ENCODE measurements at regions not wholly inside any gene's neighbourhood (a gene's known extent, or its start where the extent isn't known, plus 50 kb on each side); places are given as distances from the start of the nearest gene placed in this dataset.

- FAIRE-seq (no peak), ATAC-seq (no peak), DNase-seq (ENCODE audit: low read depth in 1 of 2, low spot score in 1 of 2) (no peak)
- Histone ChIP-seq H3K4me2 (no peak overlapping the region), H3K9me3 (no peaks in the 10 kb centered on the region), H3K27ac (no peak overlapping the region), H3K4me3 (no peak overlapping the region), H3K4me1 (no peaks in the 10 kb centered on the region)
- 55% methylated on average over 2 of the region's 2 CpGs for WGBS (ENCODE audit: missing lambda C conversion rate)
- ChIA-PET CTCF (interaction anchor here (2.2 kb wide), 1 partner anchor 584 kb away, joined by 4 read pairs; no protein-coding TSS in a partner anchor), POLR2A (no interaction called here)
- no peak for TF ChIP-seq ATOH8 (CRISPR knock-in tag; IDR thresholded peaks at IDR 0.05; ENCODE audit: low read depth)
- TF ChIP-seq BHLHE40 (IDR thresholded peaks at IDR 0.05; ENCODE audit: low read depth, low read length), result no peak
- TF ChIP-seq NR3C1 (IDR thresholded peaks at IDR 0.05), result no peak
- no peak for TF ChIP-seq HOXB13 (CRISPR knock-in tag; IDR thresholded peaks at IDR 0.05; ENCODE audit: low read depth)
- no peak for TF ChIP-seq MAFK (IDR thresholded peaks at IDR 0.05; ENCODE audit: partially characterized antibody)
- no peak for TF ChIP-seq REST (IDR thresholded peaks at IDR 0.05)
- TF ChIP-seq HDAC2 (IDR thresholded peaks at IDR 0.05), result no peak
- no peak for TF ChIP-seq KDM5A (IDR thresholded peaks at IDR 0.05)
- no peak for TF ChIP-seq ZC3H11A (IDR thresholded peaks at IDR 0.05)
- no peak for TF ChIP-seq PBX3 (IDR thresholded peaks at IDR 0.05)
- no peak for TF ChIP-seq ESRRA (IDR thresholded peaks at IDR 0.05; ENCODE audit: borderline replicate concordance, low read length)
- no peak for TF ChIP-seq USF2 (IDR thresholded peaks at IDR 0.05)
- no peak for TF ChIP-seq HOXA7 (CRISPR knock-in tag; IDR thresholded peaks at IDR 0.05)
- no peak for TF ChIP-seq CTCF (IDR thresholded peaks at IDR 0.05)
These were observed 101.4 kb upstream of the PIK3CG start for GRCh38 chr7:106763717-106764116.

GRCh38 chr7:106765727-106766355 is 99.2 kb upstream of the PIK3CG start:
- FAIRE-seq, result no peak
- no peak for ATAC-seq
- H3K4me1 ChIP-seq, result peaks cover 14% of the 10 kb centered on the region
- H3K27ac ChIP-seq, result no peak overlapping the region
- no peaks in the 10 kb centered on the region for H3K9me3 ChIP-seq
- ChIA-PET CTCF (interaction anchor here (0.6 to 2.2 kb wide), 5 partner anchors 11 to 586 kb away, joined by 3 to 13 read pairs (median 4); partner anchors contain the start of gene CCDC71L), POLR2A (no interaction called here)
- WGBS (ENCODE audit: missing lambda C conversion rate), result 87% methylated on average over 5 of the region's 5 CpGs
- no peak overlapping the region for H3K4me3 ChIP-seq
- H3K4me2 ChIP-seq, result no peak overlapping the region
- no peak for DNase-seq (ENCODE audit: low read depth in 1 of 2, low spot score in 1 of 2)
- no peak for TF ChIP-seq E2F6 (IDR thresholded peaks at IDR 0.05; ENCODE audit: borderline replicate concordance, low read depth)
- no peak for TF ChIP-seq USF2 (IDR thresholded peaks at IDR 0.05)
- no peak for TF ChIP-seq BHLHE40 (IDR thresholded peaks at IDR 0.05; ENCODE audit: low read depth, low read length)
- no peak for TF ChIP-seq JUNB (IDR thresholded peaks at IDR 0.05)
- no peak for TF ChIP-seq ESRRA (IDR thresholded peaks at IDR 0.05; ENCODE audit: borderline replicate concordance, low read length)
- no peak for TF ChIP-seq POLR2AphosphoS2 (conservative IDR thresholded peaks at IDR 0.05; ENCODE audit: low read length)
- TF ChIP-seq KDM1A (IDR thresholded peaks at IDR 0.05; ENCODE audit: low read depth), result no peak
- no peak for TF ChIP-seq CBX8 (IDR thresholded peaks at IDR 0.05)
- TF ChIP-seq RARB (CRISPR knock-in tag; IDR thresholded peaks at IDR 0.05), result no peak

All from A549 (cell line).